SU-DHL-6 (cell line): ENCODE measurements at regions not wholly inside any gene's neighbourhood (a gene's known extent, or its start where the extent isn't known, plus 50 kb on each side); places are given as distances from the start of the nearest gene placed in this dataset.

Source experiments
- H2AFZ ChIP-seq: fragments of 200-600 bp; sonication (generic); 2 replicates; pipeline ENCODE4 v1.6.1; 2014; ENCODE audit warnings: low read depth, mild to moderate bottlenecking, moderate library complexity, mixed read lengths, antibody characterized with exemption, low read length; ENCODE audit not compliant: severe bottlenecking
- H3F3A ChIP-seq: fragments of 200-600 bp; shearing (Covaris generic); 2 replicates; pipeline ENCODE4 v1.6.0; 2016; ENCODE audit warnings: antibody characterized with exemption, mild to moderate bottlenecking; ENCODE audit not compliant: insufficient read depth
- H3K27ac ChIP-seq: fragments of 200-600 bp; sonication (generic); 2 replicates; pipeline ENCODE4 v1.5.1; 2016; ENCODE audit warnings: low read depth, mild to moderate bottlenecking, low read length, moderate library complexity, mixed read lengths
- H3K27me3 ChIP-seq: fragments of 200-600 bp; sonication (generic), shearing (Covaris generic); 2 replicates; pipeline ENCODE4 v1.6.0; 2014; ENCODE audit warnings: mild to moderate bottlenecking, low read length
- H3K36me3 ChIP-seq: fragments of 200-600 bp; sonication (generic); 2 replicates; pipeline ENCODE4 v1.6.1; 2014; ENCODE audit warnings: mild to moderate bottlenecking, low read length, mixed read lengths
- H3K4me2 ChIP-seq: fragments of 300-600, 200-600 bp; shearing (Covaris generic), sonication (generic); 2 replicates; pipeline ENCODE4 v1.6.0; 2014; ENCODE audit warnings: low read length, low read depth, mild to moderate bottlenecking; ENCODE audit not compliant: poor library complexity, severe bottlenecking
- H3K4me3 ChIP-seq: fragments of 200-600 bp; sonication (generic); 2 replicates; pipeline ENCODE4 v1.5.1; 2014; ENCODE audit warnings: antibody characterized with exemption, low read length, mild to moderate bottlenecking, mixed read lengths; ENCODE audit not compliant: insufficient read depth, poor library complexity, severe bottlenecking
- H3K79me2 ChIP-seq: fragments of 200-600 bp; sonication (generic); 2 replicates; pipeline ENCODE4 v1.6.1; 2014; ENCODE audit warnings: mild to moderate bottlenecking, low read length, moderate library complexity; ENCODE audit not compliant: insufficient read depth
- H3K9ac ChIP-seq: fragments of 200-600 bp; sonication (generic); 2 replicates; pipeline ENCODE4 v1.7.0; 2014; ENCODE audit warnings: mild to moderate bottlenecking, low read length
- H3K9me2 ChIP-seq: fragments of 200-600 bp; sonication (generic); replicated peaks from 2 replicates; pipeline ENCODE4 v1.6.1; 2014; ENCODE audit warnings: low read length; ENCODE audit not compliant: insufficient read depth
- H3K9me3 ChIP-seq: fragments of 200-600 bp; sonication (generic); 2 replicates; pipeline ENCODE4 v1.6.1; 2014; ENCODE audit warnings: low read length, mixed read lengths; ENCODE audit not compliant: insufficient read depth
- H4K20me1 ChIP-seq: fragments of 200-600 bp; sonication (generic); 2 replicates; pipeline ENCODE4 v1.6.1; 2014; ENCODE audit warnings: low read depth, mild to moderate bottlenecking, antibody characterized with exemption, low read length, moderate library complexity, mixed read lengths
- EZH2phosphoT487 ChIP-seq: fragments of 200-600 bp; sonication (generic), shearing (Covaris generic); conservative IDR thresholded peaks from 2 replicates; pipeline ENCODE4 v1.6.1; 2018; ENCODE audit warnings: mild to moderate bottlenecking, antibody characterized with exemption, low read length, moderate library complexity, mixed read lengths
- TF ChIP-seq, protein P1 (sequence below): fragments of 200-600 bp; sonication (generic); IDR thresholded peaks from one replicate; pipeline ENCODE4 v1.5.1; 2017; ENCODE audit warnings: antibody characterized with exemption, mild to moderate bottlenecking, low read length, moderate library complexity; ENCODE audit not compliant: insufficient read depth, poor library complexity, severe bottlenecking

DNA sequence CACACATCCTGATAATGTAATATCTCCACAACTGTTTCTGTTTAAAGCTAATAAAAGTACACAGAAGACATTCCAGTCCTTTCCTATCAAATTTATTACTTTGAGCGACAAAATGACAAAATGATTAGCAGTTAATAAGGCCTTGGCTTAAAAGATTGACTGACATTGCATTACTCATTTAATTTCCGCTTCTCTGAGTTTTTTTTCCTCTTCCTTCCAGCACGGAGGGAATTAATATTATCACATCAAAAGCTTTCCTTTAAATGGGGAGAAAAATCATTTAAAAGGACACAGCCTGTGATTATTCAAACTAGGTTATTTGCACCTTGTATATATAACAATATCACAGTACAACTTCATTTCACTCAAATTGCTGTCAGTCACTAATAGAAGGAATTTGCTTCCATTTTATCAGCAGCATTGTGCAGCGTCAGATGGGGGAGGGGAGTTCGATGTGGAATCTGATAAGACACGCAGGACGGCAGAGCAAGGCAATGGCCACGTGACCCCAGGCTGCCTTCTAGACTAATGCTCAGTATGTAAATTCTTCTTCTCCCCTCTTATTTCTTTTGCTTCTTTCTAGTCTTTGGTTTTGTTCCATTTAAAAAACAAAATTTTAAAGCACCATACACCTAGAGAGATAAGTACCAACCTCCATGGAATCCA is 400.5 kb downstream of the IRX1 start:
- H3K4me2 ChIP-seq: no peak overlapping the region

DNA sequence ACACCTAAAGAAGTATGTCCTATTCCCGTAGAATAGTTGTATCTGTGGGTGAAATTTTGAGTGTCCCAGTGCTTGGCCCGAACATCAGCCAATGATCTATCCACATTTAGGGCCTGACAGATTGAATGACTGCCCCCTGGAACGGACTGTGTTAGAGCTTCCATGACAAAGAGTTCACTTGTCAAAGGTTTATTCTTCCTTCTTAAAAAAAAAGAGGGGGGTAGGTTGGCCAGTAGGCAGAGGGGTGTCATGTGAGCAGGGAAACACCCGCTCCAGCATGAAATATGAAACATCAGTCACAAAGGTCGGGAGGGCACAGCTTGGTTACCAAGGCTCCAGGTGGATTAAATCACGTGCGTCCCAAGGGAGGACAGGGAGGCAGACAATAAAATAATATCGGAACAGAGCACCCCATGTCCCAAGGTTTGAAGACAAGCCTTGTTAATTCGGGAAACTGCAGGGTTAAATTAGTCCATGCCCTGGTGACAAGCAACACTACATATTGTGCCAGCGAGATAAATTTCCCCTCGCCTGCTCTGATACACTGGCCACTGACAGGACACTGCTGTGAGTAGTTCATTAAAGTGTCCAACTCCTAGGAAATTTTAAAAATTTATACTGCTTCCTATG is 401.2 kb downstream of the IRX1 start:
- H3K79me2 ChIP-seq: no peaks in the 10 kb centered on the region
- no peaks in the 10 kb centered on the region for H3K27me3 ChIP-seq
- H3K9me2 ChIP-seq: no peaks in the 10 kb centered on the region
- H3K27ac ChIP-seq: no peak overlapping the region
- no peak overlapping the region for H3K9ac ChIP-seq
- H3K4me3 ChIP-seq: no peak overlapping the region
- H3K36me3 ChIP-seq: no peaks in the 10 kb centered on the region
- H2AFZ ChIP-seq: no peak overlapping the region
- H4K20me1 ChIP-seq: no peaks in the 10 kb centered on the region
- H3K9me3 ChIP-seq: no peaks in the 10 kb centered on the region
- TF ChIP-seq, protein P1, sequence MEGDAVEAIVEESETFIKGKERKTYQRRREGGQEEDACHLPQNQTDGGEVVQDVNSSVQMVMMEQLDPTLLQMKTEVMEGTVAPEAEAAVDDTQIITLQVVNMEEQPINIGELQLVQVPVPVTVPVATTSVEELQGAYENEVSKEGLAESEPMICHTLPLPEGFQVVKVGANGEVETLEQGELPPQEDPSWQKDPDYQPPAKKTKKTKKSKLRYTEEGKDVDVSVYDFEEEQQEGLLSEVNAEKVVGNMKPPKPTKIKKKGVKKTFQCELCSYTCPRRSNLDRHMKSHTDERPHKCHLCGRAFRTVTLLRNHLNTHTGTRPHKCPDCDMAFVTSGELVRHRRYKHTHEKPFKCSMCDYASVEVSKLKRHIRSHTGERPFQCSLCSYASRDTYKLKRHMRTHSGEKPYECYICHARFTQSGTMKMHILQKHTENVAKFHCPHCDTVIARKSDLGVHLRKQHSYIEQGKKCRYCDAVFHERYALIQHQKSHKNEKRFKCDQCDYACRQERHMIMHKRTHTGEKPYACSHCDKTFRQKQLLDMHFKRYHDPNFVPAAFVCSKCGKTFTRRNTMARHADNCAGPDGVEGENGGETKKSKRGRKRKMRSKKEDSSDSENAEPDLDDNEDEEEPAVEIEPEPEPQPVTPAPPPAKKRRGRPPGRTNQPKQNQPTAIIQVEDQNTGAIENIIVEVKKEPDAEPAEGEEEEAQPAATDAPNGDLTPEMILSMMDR: no peak
- TF ChIP-seq EZH2phosphoT487: no peak
- no peaks in the 10 kb centered on the region for H3F3A ChIP-seq
- no peak overlapping the region for H3K4me2 ChIP-seq

More for the DNA sequence above, 400.5 kb downstream of the IRX1 start:
- Histone ChIP-seq H4K20me1 (no peaks in the 10 kb centered on the region), H3K79me2 (no peaks in the 10 kb centered on the region), H3K9me2 (no peaks in the 10 kb centered on the region), H3K9me3 (no peaks in the 10 kb centered on the region), H3K9ac (no peak overlapping the region), H3K27me3 (no peaks in the 10 kb centered on the region), H3F3A (no peaks in the 10 kb centered on the region), H3K4me3 (no peak overlapping the region), H3K36me3 (no peaks in the 10 kb centered on the region), H3K27ac (no peak overlapping the region), H2AFZ (no peak overlapping the region)
- TF ChIP-seq EZH2phosphoT487: no peak
- TF ChIP-seq, protein P1: no peak

DNA sequence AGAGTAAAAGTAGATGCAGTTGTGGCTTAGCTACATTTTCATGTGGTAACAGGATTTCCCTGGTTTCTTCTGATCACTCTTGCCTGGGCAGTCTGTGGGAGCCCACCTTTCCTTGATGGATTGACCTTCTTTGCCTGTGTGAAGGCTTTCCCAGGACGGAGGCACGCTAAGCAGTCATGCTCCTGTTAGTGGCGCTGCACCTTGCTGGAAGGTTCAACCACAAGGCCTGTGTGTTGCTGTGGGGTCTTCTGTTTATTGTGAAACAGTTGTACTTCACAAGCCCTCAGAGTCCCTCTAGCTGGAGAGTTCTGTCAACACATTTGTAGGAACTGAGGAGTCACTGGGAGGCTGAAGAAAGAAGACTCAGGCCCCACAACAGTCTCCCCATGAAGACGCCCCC is 402.0 kb downstream of the IRX1 start:
- no peaks in the 10 kb centered on the region for H3K79me2 ChIP-seq
- H4K20me1 ChIP-seq: no peaks in the 10 kb centered on the region
- H3F3A ChIP-seq: no peaks in the 10 kb centered on the region
- H3K4me3 ChIP-seq: no peak overlapping the region
- no peaks in the 10 kb centered on the region for H3K36me3 ChIP-seq
- no peaks in the 10 kb centered on the region for H3K27me3 ChIP-seq
- H3K27ac ChIP-seq: no peak overlapping the region
- TF ChIP-seq, protein P1: no peak
- TF ChIP-seq EZH2phosphoT487: no peak
- H3K9ac ChIP-seq: no peak overlapping the region
- H3K9me3 ChIP-seq: no peaks in the 10 kb centered on the region
- H2AFZ ChIP-seq: no peak overlapping the region
- H3K4me2 ChIP-seq: no peak overlapping the region
- no peaks in the 10 kb centered on the region for H3K9me2 ChIP-seq
